ENCODE measurements at regions not wholly inside any gene's neighbourhood (a gene's known extent, or its start where the extent isn't known, plus 50 kb on each side); places are given as distances from the start of the nearest gene placed in this dataset.

DNA sequence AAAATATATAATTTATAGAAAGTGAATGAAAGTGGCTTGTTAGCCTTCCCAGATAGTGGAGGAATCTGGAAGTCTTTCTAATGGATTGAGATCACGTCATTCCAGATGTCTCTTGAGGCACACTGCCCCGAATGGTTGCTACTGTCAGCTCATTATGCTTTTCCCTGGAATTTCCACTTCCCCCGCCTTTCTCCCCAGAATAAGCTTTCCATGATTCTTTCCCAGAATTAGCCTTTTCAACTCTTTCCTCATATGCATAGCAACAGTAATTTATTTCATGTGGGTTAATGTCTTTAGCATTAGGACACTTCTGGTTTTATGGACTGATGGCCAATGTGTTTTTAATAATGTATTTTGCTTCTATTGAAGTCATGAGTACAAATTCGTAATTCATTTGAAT is 81.5 kb downstream of the PALM2AKAP2 start:
- DNase-seq, result peak in 2 of 5 donors; percentile 23 to 71
- no peak for FAIRE-seq
- H3K9ac ChIP-seq (ENCODE audit: low read length in 3 of 3), result no peak overlapping the region
- no peak for TF ChIP-seq CTCF (IDR thresholded peaks at IDR 0.05; ENCODE audit: borderline replicate concordance, extremely low read depth, insufficient read depth)
- intact Hi-C loops (cut with DNase I), result no loop called here
- no peaks in the 10 kb centered on the region for H3K36me3 ChIP-seq (ENCODE audit: control insufficient read depth in 2 of 3, insufficient read depth in 3 of 3, low read length in 3 of 3)
- H3K27me3 ChIP-seq (ENCODE audit: control insufficient read depth, insufficient read depth, low read length), result no peaks in the 10 kb centered on the region
- no peaks in the 10 kb centered on the region for H3K4me1 ChIP-seq (ENCODE audit: control insufficient read depth in 2 of 3, insufficient read depth in 2 of 3, low read depth in 1 of 3, low read length in 3 of 3)
- H3K4me3 ChIP-seq (ENCODE audit: low read length in 3 of 3), result no peak overlapping the region
- H3K27ac ChIP-seq (ENCODE audit: low read depth in 2 of 2, low read length in 2 of 2), result no peak overlapping the region
- no peaks in the 10 kb centered on the region for H3K9me3 ChIP-seq (ENCODE audit: control insufficient read depth in 2 of 3, insufficient read depth in 1 of 3, low read length in 3 of 3)

GRCh38 chr9:109861918-109862317 is 81.9 kb downstream of the PALM2AKAP2 start:
- intact Hi-C loops (cut with DNase I), result no loop called here
- Histone ChIP-seq H3K9me3 (ENCODE audit: control insufficient read depth in 2 of 3, insufficient read depth in 1 of 3, low read length in 3 of 3) (no peaks in the 10 kb centered on the region), H3K4me3 (ENCODE audit: low read length in 3 of 3) (no peak overlapping the region), H3K27ac (ENCODE audit: low read depth in 2 of 2, low read length in 2 of 2) (no peak overlapping the region), H3K4me1 (ENCODE audit: control insufficient read depth in 2 of 3, insufficient read depth in 2 of 3, low read depth in 1 of 3, low read length in 3 of 3) (no peaks in the 10 kb centered on the region), H3K27me3 (ENCODE audit: control insufficient read depth, insufficient read depth, low read length) (no peaks in the 10 kb centered on the region), H3K9ac (ENCODE audit: low read length in 3 of 3) (no peak overlapping the region), H3K36me3 (ENCODE audit: control insufficient read depth in 2 of 3, insufficient read depth in 3 of 3, low read length in 3 of 3) (no peaks in the 10 kb centered on the region)
- TF ChIP-seq CTCF (IDR thresholded peaks at IDR 0.05; ENCODE audit: borderline replicate concordance, extremely low read depth, insufficient read depth), result no peak
- DNase-seq, result no peak
- FAIRE-seq, result no peak

DNA sequence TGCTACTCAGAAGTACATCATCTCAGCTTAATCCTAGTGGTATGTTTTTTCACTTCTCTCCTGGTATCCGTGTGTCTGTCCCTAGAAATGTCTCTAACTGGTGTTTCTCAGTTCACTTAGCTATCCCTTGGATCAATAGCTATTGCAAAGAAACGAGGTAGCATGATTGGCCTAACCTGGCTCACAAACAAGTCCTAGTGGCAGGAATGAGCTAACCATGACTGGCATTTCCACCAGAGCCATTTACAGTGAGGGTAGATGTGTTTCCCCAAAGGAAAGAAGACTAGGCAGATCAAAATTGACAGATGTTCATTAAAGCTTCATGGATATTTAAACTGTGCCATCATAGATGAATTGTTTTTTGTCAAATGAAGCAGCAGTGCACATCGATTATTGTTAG is 82.5 kb downstream of the PALM2AKAP2 start:
- DNase-seq, result no peak
- H3K27ac ChIP-seq (ENCODE audit: low read depth in 2 of 2, low read length in 2 of 2), result no peak overlapping the region
- H3K4me1 ChIP-seq (ENCODE audit: control insufficient read depth in 2 of 3, insufficient read depth in 2 of 3, low read depth in 1 of 3, low read length in 3 of 3), result no peaks in the 10 kb centered on the region
- intact Hi-C loops (cut with DNase I), result no loop called here
- no peak for FAIRE-seq
- no peaks in the 10 kb centered on the region for H3K9me3 ChIP-seq (ENCODE audit: control insufficient read depth in 2 of 3, insufficient read depth in 1 of 3, low read length in 3 of 3)
- H3K27me3 ChIP-seq (ENCODE audit: control insufficient read depth, insufficient read depth, low read length), result no peaks in the 10 kb centered on the region
- H3K9ac ChIP-seq (ENCODE audit: low read length in 3 of 3), result no peak overlapping the region
- no peak overlapping the region for H3K4me3 ChIP-seq (ENCODE audit: low read length in 3 of 3)
- H3K36me3 ChIP-seq (ENCODE audit: control insufficient read depth in 2 of 3, insufficient read depth in 3 of 3, low read length in 3 of 3), result no peaks in the 10 kb centered on the region
- TF ChIP-seq CTCF (IDR thresholded peaks at IDR 0.05; ENCODE audit: borderline replicate concordance, extremely low read depth, insufficient read depth), result no peak

DNA sequence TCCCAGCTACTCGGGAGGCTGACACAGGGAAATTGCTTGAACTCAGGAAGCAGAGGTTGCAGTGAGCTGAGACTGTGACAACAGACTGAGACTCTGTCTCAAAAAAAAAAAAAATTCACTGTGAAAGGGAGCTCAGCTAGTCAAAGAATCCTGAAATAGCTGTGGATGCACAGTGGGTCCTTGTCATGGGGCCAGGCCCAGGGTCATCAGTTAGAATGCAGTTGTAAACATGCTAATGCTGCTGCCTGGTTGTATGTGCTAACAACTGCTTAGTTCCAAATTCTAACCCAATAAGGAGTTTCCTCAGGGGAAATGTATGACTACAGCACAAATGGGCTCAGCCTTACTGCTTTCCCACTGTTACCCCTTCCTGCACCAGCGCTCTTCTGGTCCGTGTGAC is 84.0 kb downstream of the PALM2AKAP2 start:
- no peaks in the 10 kb centered on the region for H3K4me1 ChIP-seq (ENCODE audit: control insufficient read depth in 2 of 3, insufficient read depth in 2 of 3, low read depth in 1 of 3, low read length in 3 of 3)
- FAIRE-seq (no peak), DNase-seq (no peak)
- H3K9me3 ChIP-seq (ENCODE audit: control insufficient read depth in 2 of 3, insufficient read depth in 1 of 3, low read length in 3 of 3), result no peaks in the 10 kb centered on the region
- H3K27ac ChIP-seq (ENCODE audit: low read depth in 2 of 2, low read length in 2 of 2), result no peak overlapping the region
- intact Hi-C loops (cut with DNase I), result no loop called here
- H3K4me3 ChIP-seq (ENCODE audit: low read length in 3 of 3), result no peak overlapping the region
- no peaks in the 10 kb centered on the region for H3K27me3 ChIP-seq (ENCODE audit: control insufficient read depth, insufficient read depth, low read length)
- H3K36me3 ChIP-seq (ENCODE audit: control insufficient read depth in 2 of 3, insufficient read depth in 3 of 3, low read length in 3 of 3), result no peaks in the 10 kb centered on the region
- H3K9ac ChIP-seq (ENCODE audit: low read length in 3 of 3), result no peak overlapping the region
- TF ChIP-seq CTCF (IDR thresholded peaks at IDR 0.05; ENCODE audit: borderline replicate concordance, extremely low read depth, insufficient read depth), result no peak

Data from kidney (tissue), 13 donors.